ENCODE measurements at regions not wholly inside any gene's neighbourhood (a gene's known extent, or its start where the extent isn't known, plus 50 kb on each side); places are given as distances from the start of the nearest gene placed in this dataset.
"Not testable (repeated sequence)": the region's sequence is repeated elsewhere in the genome, so short reads cannot be mapped to it uniquely, and the experiment has no call there.

DNA sequence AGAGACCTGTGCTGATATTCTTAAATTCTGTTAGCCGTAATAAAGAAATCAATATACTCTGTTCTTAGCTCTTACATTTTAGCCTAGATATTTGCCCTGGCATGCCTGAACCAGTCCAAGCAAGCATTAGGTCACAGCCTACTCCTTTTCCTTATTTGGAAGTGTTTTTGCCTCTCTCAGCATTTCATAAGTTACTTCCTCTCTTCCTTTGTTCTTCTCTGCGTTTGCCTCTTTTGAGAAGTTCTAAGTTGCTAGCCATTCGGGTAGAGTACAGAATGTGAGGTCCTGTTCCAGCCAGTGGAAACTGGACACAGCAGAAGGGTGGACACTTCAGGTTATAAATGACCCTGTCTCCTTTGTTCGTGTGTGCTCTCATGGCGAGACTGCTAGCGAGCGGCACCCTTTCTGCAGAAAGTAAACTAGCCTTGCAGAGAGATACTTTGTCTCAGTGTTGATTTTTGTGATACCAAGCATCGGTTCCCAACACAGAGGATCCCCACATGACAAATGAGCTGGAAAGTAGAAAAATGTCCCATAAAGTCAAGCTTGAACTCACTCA, 75.0 kb upstream of the FAM153A start:
- not testable (repeated sequence) for DNase-seq

DNA sequence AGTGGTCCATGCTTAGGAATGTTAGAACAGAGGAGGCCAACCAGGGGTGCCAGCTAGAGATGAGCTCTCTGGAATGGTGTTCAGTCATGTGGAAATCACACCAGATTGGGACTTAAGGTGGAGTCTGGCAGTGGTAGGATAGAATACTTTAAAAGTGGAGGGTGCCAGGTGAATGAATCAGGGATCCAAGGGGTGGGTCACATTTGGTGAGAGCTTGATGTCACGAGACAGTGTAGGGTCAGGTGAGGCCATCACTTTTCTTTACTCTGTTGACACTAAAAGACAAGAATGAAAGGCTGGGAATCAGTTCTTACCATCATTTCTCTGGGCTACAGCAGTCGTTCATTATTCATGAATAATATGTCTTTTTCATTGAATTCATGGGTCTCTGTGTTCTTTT, 73.8 kb upstream of the FAM153A start:
- DNase-seq = not testable (repeated sequence)

DNA sequence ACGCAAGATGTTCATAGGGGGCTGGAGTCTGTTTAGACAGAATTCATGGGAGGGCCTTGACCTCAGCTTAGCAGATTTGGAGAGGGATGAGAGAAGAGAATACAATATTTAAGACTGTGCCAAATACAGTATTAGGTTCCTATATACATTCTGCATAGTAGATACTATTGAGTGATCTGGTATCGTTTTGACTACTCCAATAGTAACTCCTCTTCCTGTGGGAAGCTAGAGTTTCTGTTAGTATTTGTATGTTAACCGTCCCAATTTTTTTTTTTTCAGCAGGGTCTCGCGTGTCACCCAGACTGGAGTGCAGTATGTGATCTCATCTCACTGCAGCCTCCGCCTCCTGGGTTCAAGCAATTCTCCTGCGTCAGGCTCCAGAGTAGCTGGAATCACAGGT, 65.2 kb upstream of the FAM153A start:
- DNase-seq = not testable (repeated sequence)

DNA sequence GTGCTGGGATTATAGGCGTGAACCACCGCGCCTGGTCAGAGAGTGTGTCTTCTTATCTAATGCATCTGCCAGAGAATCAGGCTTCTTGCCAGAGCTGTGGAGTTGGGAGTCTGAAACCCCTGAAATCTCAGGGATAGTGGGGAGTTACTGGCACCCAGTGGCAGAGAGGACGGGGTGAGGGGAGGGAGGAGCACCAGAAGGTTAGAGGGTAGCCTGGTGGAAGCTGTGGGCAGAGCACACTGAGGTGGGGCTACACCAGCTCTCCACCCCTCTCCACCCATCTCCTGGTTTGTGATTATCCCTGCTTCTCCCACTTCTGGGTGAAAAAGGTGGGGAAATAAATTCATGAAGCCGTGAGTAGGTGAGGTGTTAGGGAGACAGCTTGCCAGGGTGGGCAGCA, 63.9 kb upstream of the FAM153A start:
- not testable (repeated sequence) for DNase-seq

DNA sequence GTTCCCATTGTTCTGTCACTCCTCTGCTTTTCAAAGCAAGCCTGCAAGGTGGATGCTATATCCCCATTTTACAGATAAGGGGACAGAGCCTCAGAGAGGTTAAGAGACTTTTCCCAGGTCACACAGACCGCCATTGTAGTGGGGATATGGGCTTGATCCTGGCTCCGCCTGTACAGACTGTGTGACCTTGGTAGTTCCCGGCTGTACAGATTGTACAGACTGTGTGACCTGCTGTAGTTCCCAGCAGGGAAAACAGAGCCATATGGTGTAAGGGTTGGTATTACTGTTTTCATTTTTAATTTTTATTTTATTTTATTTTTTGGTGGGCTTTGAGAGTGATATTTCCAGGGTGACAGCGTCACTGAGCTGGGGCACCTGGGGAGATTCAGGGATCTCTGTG, 63.2 kb upstream of the FAM153A start:
- not testable (repeated sequence) for DNase-seq

DNA sequence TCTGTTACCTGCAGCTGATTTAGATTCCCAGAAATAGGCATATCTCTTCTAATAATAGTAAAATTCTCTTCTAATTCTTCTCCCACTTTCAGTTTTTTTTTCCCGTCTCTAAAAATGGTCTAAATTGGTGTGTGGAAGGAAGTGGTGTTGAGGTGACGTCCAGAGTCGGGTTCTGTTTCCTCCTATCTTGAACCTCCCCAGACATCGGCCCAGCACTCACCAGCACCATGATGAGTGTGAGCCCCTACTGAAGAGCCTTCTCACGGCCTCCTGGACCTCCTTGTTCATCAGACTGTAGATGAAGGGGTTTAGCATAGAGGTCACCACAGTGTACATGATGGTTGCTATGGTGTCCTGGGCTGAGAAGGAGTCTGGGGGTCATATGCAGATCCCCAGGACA, 53.5 kb upstream of the FAM153A start:
- DNase-seq = not testable (repeated sequence)
